Activated gamma-delta T cell treated with Interleukin-2 at 50 U/mL for 16 hours (primary cell): ENCODE measurements at regions not wholly inside any gene's neighbourhood (a gene's known extent, or its start where the extent isn't known, plus 50 kb on each side); places are given as distances from the start of the nearest gene placed in this dataset.

Source experiments
- DNase-seq: peaks from one replicate; pipeline ENCODE4 v3.0.0-alpha.2; 2020

DNA sequence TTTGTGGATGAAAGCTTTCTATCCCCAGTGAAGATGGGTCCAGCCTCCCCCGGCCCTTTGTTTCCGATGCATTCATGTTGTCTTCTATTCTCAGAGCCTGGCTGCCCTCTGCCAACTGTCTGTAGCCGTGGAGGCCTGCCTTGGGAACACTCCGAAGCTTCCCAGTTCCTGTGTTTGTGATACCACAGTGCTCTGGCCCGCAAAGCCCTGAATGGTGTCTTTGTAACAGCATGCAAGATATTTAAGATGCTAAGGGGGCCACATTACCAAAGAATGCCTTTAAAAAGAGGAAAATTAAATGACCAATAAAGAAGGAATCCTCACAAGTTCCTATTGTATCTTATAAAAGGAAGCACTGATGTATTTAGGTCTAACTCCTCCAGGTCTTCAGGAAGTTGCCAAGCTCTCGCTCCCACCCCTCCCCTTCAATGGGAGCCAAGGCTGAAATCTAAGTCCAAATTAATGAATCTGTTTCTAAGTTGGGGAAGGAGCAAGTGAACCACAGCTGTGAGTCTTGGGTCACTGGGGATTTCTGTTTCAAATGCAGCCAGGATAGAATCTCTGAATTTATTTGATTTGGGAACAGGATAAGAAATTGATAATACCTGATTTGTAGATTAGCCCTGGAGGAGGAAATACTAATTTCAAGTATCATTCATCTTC lies 596.1 kb downstream of the QKI start:
- no peak for DNase-seq

- DNase-seq, result no peak
Observed at GRCh38 chr6:164008902-164009301, 594.4 kb downstream of the QKI start.

DNA sequence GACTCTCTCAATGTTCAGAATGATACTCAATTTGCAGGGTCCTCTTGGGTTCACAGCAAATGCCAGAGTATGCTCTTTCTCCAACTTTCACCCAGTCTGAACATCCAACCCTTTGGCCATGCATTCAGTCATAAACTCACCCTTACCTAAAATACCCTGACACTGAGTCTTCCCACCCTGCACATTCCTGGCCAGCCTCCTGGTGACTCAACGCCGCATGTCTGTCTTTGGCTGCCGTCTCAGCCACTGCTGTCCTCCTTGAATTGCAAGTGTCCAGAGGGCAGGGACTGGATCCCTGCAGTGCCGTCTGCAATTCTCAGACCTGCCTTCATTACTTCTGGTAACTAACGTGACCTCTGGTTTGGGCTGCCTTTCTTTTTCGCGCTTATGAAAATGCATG lies 593.4 kb downstream of the QKI start:
- no peak for DNase-seq

DNA sequence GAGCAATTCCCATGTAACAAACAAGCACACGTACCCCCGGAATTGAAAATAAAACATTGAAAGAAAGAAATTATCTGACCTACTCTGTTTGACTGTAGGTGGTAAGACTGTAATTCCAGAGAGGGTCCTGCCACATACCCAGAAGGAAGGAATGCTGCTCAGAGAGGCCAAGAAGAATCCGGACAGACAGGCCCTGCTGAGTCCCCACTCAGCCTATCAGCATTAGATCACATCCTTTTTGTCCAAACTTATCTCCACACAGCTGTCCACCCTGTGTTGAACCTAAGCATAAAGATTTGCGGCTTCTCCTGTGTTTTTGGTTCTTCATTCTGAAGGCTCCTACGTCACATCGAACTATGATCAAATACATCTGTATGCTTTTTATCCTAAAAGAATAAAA lies 591.9 kb downstream of the QKI start:
- DNase-seq, result no peak

DNA sequence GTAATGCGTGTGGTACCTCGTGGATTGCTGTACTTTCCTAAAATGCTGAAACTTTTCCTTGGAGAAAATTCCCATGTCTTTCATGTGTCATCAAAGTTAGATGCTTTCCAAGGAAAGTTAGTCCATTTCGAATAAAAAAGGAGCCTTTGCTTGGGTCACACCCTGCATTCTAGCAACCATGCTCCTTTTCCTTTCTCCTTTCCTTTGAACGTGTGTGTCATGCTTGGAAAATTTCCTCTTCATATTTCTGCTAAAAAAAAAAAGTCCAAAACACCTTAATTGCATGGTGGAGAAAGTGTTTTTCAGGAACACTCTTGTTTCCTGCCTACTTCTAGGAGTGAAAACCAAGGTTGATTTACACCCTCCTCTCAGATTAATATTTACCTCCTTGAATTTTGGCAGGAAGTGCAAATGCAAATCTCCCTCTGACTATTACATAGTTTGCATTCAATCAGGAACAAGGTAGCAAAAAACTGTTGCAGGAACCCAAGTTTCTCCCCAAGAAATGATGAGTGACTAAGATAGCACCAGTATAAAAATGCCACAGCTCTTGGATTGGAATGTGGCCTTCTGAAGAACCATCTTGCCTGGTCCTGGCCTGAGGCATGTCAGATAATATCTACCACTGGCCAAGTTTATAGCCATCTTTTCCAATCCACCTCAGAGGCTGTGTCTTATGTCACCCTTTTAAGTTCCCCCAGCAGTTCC lies 590.6 kb downstream of the QKI start:
- no peak for DNase-seq

GRCh38 chr6:164000276-164000675 lies 585.8 kb downstream of the QKI start:
- DNase-seq, result no peak

- DNase-seq, result no peak
Observed at GRCh38 chr6:163999475-164000125, 585.1 kb downstream of the QKI start.

DNA sequence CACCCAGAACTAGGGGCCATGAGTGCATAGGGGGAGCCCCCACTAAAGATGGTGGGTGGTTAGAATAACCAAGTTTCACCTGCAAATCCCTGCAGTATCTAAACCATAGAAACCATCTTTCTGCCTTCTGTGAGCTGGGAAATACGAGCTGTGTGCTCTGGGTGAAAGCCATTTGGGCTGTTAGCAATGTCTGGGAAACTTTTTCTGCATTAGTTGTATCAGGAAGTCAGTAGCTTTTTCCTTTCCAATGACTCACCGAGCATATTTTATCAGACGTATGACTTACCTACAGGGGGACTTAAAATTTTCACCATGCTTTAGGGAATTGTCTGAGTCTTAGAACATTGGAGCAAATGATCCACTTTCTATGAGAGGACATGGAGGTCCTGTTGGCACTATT lies 584.0 kb downstream of the QKI start:
- DNase-seq, result no peak

DNA sequence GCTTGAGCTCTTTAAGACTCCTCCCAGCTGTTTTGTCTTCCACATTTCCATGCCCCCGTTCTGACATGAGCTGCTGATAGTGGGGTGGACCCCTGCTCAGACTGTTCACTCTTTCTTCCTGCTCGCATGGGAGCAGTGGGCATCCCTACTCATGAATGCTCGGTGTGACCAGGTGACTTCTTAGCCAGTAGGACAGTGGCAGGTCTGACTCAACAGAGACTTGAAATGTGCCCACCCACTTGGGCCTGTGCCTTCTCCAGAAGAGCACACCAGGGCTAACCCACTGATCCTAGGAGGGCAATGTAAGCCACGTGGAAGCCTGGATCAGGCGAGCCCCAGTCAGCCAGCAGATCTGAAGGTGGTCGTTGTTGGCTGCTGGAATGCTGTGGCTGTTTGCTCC lies 582.0 kb downstream of the QKI start:
- no peak for DNase-seq

GRCh38 chr6:163994566-163994965 lies 580.0 kb downstream of the QKI start:
- no peak for DNase-seq

- DNase-seq, result no peak
Observed at GRCh38 chr6:163992701-163993100, 578.2 kb downstream of the QKI start.

- DNase-seq, result no peak
Observed at GRCh38 chr6:163992056-163992455, 577.5 kb downstream of the QKI start.

GRCh38 chr6:163991321-163991720 lies 576.8 kb downstream of the QKI start:
- no peak for DNase-seq

- no peak for DNase-seq
Observed at GRCh38 chr6:163986313-163986712, 571.8 kb downstream of the QKI start.

GRCh38 chr6:163985710-163986109 lies 571.2 kb downstream of the QKI start:
- no peak for DNase-seq

GRCh38 chr6:163985040-163985439 lies 570.5 kb downstream of the QKI start:
- DNase-seq, result no peak

- no peak for DNase-seq
Observed at GRCh38 chr6:163984124-163984936, 569.8 kb downstream of the QKI start.

DNA sequence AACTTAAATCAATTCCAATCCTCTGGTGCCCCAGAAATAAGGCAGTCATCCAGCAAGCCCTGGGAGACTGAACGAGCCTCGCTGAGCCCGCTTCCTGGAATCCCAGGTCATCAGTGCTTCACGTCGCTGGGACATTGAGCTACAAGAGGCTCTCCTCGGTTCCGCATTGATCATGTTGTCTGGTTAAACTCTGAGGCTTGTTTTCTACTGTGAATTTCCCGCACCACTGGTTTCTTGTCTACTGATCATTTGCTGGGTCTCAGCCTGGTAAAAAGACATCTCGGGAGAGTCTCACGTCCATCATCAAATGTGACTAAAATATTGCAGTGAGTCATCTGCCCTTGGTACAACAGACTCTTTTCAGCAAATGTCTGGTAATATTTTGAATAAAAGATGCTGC lies 569.2 kb downstream of the QKI start:
- DNase-seq, result no peak

- no peak for DNase-seq
Observed at GRCh38 chr6:163974322-163974721, 559.8 kb downstream of the QKI start.

DNA sequence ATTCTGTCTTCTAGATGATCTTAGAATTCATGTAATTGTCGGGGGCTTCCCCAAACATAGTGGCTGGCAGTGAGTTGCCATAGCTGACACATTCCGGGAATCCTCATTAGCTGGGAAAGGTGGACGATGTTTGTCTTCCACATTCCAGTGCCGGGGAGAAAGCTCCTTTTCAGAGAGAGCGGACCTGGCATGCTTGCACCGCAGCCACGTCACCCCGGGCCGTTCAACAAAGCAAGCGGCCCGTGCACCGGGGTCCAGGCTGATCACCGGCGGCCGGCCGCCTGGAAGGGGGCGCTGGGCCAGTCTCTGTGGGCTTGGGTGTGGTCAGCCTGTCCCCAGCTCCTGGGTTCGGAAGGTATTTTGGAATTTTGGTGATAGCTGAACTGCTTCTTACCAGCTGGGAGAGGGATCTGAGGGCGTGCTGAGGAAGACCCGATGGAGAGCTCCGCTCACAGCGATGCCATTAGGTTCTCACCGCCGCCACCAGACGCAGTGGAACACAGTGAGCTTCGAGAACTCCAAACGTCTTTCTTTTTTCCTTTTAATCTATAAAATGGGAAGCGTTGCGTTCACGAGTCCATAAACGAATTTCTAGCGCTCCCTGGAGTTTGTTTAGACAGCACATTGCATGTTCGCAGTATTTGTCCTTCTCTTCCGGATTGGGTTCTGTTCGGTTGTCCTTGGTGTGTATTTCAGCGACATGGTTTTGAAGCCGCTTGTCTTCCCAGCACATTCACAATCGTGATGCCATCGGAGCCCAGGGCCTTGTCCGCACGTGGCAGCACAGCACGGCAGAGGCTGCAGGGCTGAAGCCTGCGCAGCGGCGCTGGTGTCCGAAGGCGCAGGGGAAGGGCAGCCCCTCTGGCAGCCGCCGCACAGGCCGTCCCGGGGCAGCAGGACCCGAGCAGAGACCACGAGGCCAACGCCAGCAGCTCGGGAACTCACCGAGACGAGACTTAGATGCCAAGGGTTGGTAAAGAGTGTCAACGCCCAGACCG lies 557.6 kb downstream of the QKI start:
- no peak for DNase-seq

DNA sequence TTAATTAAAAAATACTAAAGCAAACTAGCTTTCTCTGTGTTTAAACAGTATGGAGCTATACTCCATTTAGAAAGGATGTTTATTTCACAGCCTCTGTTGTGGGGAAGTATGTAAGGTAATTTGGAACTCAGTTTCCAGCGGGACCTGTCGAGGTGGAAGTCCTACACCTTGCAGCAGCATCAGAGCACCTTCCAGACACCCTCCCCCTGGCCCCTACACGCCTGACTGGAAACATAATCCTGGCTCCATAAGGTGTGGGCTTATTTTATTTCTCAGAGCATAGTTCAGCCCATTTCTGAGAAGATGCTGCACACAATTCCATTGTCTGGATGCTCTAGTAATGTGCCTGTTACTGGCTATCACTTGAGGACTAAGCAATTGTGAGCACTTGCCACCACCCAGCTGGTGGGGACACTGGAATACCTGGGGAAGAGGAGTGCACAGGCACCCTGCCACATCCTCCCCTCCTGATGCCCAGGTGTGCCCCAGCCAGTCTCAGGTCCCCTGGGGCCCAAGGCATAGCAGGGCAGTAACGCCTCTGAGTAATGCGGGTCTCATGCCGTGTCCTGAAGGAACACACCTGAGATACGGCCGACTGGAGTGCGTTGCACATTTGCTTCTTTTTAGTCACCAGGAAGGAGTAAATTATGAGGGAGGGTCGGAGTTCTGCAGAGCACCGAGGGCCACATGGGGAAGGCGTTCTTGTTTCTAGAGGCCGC lies 556.5 kb downstream of the QKI start:
- no peak for DNase-seq
